ENCODE measurements at regions not wholly inside any gene's neighbourhood (a gene's known extent, or its start where the extent isn't known, plus 50 kb on each side); places are given as distances from the start of the nearest gene placed in this dataset.

DNA sequence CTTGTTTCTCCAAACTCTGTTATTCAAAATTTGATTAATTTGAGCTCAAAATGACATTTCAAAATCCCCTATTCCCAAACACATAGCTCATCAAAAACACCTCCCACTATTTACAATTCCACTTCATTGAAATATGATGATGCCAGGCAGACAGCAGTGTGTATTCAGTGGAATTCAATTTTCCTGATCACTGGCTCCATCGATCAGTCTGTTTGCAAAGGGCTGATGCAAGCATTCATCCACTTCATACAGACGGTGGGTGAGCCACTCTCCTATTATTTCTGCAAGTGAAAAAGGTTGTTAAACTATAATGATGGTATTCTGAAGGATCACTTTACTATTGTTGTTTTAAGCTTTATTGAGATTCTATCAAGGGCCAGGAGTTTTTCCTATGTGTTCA is 90.7 kb downstream of the RTP4 start:
- TF ChIP-seq, protein P1, sequence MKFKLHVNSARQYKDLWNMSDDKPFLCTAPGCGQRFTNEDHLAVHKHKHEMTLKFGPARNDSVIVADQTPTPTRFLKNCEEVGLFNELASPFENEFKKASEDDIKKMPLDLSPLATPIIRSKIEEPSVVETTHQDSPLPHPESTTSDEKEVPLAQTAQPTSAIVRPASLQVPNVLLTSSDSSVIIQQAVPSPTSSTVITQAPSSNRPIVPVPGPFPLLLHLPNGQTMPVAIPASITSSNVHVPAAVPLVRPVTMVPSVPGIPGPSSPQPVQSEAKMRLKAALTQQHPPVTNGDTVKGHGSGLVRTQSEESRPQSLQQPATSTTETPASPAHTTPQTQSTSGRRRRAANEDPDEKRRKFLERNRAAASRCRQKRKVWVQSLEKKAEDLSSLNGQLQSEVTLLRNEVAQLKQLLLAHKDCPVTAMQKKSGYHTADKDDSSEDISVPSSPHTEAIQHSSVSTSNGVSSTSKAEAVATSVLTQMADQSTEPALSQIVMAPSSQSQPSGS (IDR thresholded peaks at IDR 0.05; ENCODE audit: low read length) = no peak
- TF ChIP-seq CREB1 (IDR thresholded peaks at IDR 0.05) = no peak
- TF ChIP-seq FOSL1 (IDR thresholded peaks at IDR 0.05; ENCODE audit: insufficient read depth, low read depth, low read length) = no peak
- TF ChIP-seq, protein P2, sequence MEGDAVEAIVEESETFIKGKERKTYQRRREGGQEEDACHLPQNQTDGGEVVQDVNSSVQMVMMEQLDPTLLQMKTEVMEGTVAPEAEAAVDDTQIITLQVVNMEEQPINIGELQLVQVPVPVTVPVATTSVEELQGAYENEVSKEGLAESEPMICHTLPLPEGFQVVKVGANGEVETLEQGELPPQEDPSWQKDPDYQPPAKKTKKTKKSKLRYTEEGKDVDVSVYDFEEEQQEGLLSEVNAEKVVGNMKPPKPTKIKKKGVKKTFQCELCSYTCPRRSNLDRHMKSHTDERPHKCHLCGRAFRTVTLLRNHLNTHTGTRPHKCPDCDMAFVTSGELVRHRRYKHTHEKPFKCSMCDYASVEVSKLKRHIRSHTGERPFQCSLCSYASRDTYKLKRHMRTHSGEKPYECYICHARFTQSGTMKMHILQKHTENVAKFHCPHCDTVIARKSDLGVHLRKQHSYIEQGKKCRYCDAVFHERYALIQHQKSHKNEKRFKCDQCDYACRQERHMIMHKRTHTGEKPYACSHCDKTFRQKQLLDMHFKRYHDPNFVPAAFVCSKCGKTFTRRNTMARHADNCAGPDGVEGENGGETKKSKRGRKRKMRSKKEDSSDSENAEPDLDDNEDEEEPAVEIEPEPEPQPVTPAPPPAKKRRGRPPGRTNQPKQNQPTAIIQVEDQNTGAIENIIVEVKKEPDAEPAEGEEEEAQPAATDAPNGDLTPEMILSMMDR (IDR thresholded peaks at IDR 0.05; ENCODE audit: control extremely low read depth in 1 of 3, insufficient read depth in 1 of 3, low read depth in 1 of 3, low read length in 3 of 3) = no peak
- TF ChIP-seq CHD2 (IDR thresholded peaks at IDR 0.05; ENCODE audit: low read length) = no peak

Measured in H1 (cell line).